ENCODE measurements at regions not wholly inside any gene's neighbourhood (a gene's known extent, or its start where the extent isn't known, plus 50 kb on each side); places are given as distances from the start of the nearest gene placed in this dataset.
"Not testable (repeated sequence)": the region's sequence is repeated elsewhere in the genome, so short reads cannot be mapped to it uniquely, and the experiment has no call there.

DNA sequence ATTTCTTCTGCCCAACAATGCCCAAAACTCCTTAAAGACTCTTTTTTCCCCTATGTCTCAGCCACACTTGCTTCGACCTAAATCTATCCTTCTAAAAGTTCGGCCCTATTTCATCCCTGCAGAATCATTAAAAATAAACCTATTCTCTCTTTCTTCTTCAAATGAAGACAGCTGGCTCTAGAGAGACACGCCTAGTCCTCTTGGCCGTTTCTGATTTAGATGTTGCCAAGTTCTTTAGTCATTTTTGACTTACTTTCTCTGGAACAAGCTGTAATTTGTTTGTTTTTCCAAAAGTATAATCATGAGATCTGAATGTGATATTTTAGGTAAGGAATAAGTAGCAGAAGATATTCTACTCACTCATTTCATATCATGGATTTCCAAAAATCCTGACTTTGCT lies 211.6 kb downstream of the CENPC start:
- intact Hi-C loops (cut with micrococcal nuclease), result no loop called here

GRCh38 chr4:67332627-67333026 lies 212.7 kb downstream of the CENPC start:
- intact Hi-C loops (cut with micrococcal nuclease), result no loop called here

DNA sequence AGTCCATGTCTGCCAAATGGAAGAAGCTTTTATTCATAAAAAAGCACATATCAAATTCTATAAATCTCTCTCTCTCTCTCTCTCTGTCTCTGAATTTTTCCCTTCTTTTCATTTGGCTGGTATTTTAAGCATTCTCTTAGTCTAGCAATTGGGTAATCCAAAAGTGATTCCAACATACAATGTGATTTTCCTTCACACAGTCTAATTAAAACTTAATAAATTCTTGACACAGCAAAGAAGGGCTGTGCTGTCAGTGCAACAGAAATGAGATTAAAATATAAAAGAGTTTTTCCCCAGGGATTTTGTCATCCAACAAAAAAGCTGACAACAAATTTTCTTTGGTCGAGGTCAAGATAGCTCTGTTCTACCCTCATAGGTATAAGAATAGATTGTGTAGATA lies 216.9 kb downstream of the CENPC start:
- intact Hi-C loops (cut with micrococcal nuclease), result no loop called here

GRCh38 chr4:67328018-67328278 lies 217.4 kb downstream of the CENPC start:
- intact Hi-C loops (cut with micrococcal nuclease), result no loop called here

DNA sequence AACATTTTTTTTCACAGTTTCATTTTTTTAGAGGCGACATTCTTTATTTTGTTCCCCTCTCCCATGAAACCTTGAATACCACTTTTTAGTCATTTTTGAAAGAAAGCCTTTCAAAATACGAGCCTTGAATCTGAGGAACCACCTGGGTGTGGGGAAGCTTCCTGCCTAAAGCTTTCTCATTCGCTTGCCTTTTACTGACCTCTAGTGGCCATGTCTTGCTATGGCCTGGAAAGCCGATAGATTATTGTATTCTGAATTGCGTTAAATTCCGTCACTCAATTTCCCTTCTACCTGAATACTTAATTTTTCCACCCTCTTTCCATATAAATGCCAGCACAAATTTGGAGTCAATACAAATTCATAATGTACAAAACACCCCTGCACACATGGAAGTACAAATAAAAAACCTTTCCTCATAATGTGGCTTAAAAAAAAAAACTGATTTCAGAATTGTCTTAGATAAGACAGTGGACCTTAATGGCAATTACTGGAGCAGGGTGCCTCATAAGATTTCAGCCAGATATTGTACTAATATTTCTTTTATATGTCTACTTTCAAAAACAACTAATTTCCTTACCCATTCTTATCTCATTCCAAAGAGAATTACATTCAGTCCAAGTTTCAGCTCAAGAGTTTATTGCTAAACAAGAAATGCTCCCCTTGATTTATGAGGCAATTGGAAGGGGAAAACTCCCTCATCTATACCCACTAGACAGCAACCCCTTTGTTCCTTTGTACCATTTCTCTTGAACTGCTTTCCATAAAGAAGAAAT lies 217.9 kb downstream of the CENPC start:
- intact Hi-C loops (cut with micrococcal nuclease), result no loop called here

- intact Hi-C loops (cut with micrococcal nuclease), result no loop called here
Observed at GRCh38 chr4:67325791-67326190, 219.5 kb downstream of the CENPC start.

DNA sequence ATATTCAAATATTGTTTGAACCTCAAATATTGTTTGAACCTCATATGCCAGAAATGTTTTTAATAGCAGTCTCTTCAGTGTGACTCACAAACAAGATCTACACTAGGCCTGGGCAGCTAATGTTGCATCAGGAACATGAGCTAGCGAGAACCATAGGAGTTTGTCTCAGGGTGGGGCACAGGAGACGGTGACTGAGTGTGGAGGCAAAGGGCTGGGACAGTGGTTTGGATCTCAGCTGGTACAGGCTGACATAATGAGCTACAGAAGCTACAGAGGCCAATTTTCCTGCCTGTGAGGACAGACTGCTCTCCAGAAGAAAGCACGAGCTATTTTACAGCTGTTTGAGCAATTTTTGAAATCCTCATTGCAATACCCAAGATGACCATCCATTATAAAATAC lies 224.7 kb downstream of the CENPC start:
- intact Hi-C loops (cut with micrococcal nuclease), result no loop called here

DNA sequence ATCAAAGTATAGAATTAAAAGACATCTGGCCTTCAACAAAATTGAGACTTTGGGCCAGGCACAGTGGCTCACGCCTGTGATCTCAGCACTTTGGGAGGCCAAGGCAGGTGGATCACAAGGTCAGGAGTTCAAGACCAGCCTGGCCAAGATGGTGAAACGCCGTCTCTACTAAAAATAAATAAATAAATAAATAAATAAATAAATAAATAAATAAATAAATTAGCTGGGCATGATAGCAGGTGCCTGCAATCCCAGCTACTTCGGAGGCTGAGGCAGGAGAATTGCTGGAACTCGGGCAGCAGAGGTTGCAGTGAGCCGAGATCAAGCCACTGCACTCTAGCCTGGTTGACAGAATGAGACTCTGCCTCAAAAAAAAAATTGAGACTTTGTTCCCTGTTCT lies 225.7 kb downstream of the CENPC start:
- intact Hi-C loops (cut with micrococcal nuclease), result not testable (repeated sequence)

- intact Hi-C loops (cut with micrococcal nuclease), result not testable (repeated sequence)
Observed at GRCh38 chr4:67300497-67301185, 244.7 kb downstream of the CENPC start.

GRCh38 chr4:67292636-67293035 lies 252.7 kb downstream of the CENPC start:
- intact Hi-C loops (cut with micrococcal nuclease), result no loop called here

- intact Hi-C loops (cut with micrococcal nuclease), result no loop called here
Observed at GRCh38 chr4:67292045-67292444, 253.3 kb downstream of the CENPC start.

DNA sequence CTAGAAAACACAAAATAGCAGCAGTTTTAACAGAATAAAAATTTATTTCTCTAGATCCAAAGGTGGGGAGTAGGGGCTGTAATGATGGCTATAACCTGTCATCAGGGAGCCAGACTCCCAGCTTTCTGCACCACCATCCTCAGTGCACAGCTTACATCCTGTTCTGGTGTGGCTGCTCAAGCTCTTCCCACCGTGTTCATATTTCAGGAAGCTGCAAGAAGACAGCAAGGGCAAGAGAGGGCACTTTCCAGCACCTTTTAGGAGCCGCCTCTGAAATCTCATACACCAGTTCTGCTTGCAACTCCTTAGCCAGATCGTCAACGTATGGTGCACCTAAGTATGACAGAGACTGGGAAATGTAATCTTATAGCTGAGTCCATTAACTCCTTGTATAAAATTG lies 253.7 kb downstream of the CENPC start:
- intact Hi-C loops (cut with micrococcal nuclease), result no loop called here

DNA sequence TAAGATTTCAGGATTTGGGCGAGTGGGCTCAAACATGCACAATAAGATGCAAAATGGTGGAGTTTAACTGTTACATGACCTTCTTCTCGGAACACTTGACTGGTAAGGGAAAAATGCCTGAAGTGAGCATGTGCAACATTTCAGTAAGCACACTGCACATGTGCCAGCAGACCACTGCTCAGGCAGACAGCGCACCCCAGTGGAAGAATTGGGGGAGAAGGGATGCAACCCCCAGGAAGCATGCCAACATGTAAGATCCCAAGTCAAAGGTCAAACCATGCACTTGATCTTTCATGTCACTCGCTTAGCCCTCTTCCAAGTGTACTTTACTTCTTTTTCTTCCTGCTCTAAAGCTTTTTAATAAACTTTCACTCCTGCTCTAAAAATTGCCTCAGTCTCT lies 256.3 kb downstream of the CENPC start:
- intact Hi-C loops (cut with micrococcal nuclease), result no loop called here

DNA sequence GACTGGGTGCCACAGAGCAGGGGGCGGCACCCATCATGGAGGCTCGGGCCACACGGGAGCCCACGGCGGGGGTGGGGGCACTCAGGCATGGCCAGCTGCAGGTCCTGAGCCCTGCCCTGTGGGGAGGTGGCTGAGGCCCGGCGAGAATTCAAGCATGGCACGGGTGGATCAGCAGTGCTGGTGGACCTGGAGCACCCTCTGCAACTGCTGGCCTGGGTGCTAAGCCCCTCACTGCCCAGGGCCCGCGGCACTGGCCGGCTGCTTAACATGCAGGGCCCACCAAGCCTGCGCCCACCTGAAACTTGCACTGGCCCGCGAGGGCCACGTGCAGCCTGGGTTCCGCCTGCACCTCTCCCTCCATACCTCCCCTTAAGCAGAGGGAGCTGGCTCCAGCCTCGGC lies 258.6 kb downstream of the CENPC start:
- intact Hi-C loops (cut with micrococcal nuclease), result no loop called here

GRCh38 chr4:67282749-67283148 lies 262.6 kb downstream of the CENPC start:
- intact Hi-C loops (cut with micrococcal nuclease), result no loop called here

DNA sequence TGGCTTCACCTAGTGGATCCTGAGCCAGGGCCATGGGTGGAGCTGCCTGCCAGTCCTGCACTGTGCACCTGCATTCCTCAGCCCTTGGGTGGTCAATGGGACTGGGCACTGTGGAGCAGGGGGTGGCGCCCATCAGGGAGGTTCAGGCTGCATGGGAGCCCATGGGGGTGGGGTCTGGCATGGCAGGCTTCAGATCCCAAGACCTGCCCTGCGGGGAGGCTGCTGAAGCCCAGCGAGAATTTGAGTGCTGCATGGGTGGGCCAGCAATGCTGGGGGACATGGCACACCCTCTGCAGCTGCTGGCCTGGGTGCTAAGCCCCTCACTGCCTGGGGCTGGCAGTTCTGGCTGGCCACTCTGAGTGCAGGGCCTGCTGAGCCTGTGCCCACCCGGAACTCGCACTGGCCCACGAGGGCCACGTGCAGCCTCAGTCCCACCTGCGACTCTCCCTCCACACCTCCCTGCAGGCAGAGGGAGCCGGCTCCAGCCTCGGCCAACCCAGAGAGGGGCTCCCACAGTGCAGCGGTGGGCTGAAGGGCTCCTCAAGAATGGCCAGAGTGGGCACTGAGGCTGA lies 270.0 kb downstream of the CENPC start:
- intact Hi-C loops (cut with micrococcal nuclease), result no loop called here

GRCh38 chr4:67274671-67275070 lies 270.6 kb downstream of the CENPC start:
- intact Hi-C loops (cut with micrococcal nuclease), result not testable (repeated sequence)

DNA sequence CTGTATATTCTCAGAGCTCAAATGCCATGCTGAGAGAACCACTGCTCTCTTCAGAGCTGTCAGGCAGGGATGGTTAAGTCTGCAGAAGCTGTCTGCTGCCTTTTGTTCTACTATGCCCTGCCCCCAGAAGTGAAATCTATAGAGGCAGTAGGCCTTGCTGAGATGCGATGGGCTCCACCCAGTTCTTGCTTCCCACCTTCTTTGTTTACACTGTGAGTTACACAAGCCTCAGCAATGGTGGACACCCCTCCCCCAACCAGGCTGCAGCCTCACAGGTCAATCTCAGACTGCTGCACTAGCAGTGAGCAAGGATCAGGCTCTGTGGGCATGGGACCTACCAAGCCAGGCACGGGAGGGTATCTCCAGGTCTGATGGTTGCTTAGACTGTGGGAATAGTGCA lies 271.6 kb downstream of the CENPC start:
- intact Hi-C loops (cut with micrococcal nuclease), result no loop called here

DNA sequence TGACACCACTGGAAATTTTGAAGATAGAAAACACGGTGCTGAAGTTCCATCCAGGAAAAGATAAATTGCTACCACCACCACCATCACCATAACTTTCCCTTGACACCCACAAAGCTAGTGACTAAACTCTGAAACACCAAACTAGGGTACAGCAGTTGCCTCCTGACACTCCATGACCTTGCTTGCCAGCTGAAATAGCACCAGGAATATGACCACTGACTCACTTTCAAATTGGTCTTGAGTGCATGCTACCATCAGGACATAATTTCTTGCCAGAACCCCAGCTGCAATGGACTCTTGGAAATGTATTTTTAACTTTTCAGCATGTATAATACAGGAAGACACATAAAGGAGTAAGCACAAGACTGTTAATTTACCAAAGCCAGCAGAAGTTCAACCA lies 283.3 kb downstream of the CENPC start:
- intact Hi-C loops (cut with micrococcal nuclease), result no loop called here

- intact Hi-C loops (cut with micrococcal nuclease), result no loop called here
Observed at GRCh38 chr4:67256388-67257043, 288.8 kb downstream of the CENPC start.

DNA sequence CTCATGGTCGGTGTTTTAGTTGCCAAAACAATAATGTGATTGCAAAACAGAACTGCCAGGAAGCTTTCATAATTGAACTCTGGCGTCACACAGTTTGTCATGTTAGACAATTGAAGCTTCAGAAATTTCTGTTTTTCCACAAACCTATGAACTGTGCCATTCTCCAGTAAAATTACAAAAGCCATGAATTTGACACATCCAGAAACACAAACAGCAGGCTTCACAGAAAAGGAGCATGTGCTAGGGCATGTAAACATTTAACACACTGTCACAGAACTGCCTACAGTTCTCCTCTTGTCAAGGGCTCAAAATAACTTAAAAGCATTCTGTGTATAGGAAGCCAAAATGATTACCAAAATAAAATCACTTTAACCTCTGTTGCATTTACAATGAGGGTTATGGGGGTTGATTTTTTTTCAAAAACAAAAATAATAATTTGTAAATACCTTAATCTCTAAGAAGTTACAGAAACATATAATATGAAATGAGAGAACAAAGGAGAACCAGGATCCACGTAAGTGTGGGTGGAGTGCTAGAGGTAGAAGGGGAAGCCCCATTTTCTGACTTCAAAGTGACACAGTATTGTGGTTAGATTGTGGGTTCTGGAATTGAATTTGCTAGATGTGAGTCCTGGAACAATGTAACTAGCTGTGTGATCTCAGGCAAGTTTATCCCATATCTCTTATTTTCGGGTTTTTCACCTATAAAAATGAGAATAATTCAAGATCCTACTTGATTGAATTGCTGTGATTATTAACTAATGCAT lies 295.0 kb downstream of the CENPC start:
- intact Hi-C loops (cut with micrococcal nuclease), result no loop called here

- intact Hi-C loops (cut with micrococcal nuclease), result no loop called here
Observed at GRCh38 chr4:67236788-67237187, 308.5 kb downstream of the CENPC start.
